GM21786 (cell line): ENCODE measurements at regions not wholly inside any gene's neighbourhood (a gene's known extent, or its start where the extent isn't known, plus 50 kb on each side); places are given as distances from the start of the nearest gene placed in this dataset.

ENCODE experiments used
- ATAC-seq: cut with Tn5 transposase; IDR thresholded peaks from one replicate; pipeline ENCODE4 v1.9.1; 2021; ENCODE audit not compliant: unreplicated experiment

GRCh38 chr19:29420482-29421195, 105.2 kb upstream of the VSTM2B start:
- no peak for ATAC-seq

- no peak for ATAC-seq
Measured at GRCh38 chr19:29421196-29421545, 104.6 kb upstream of the VSTM2B start.

- no peak for ATAC-seq
Measured at GRCh38 chr19:29422047-29422446, 103.7 kb upstream of the VSTM2B start.

- no peak for ATAC-seq
Measured at GRCh38 chr19:29422486-29423085, 103.2 kb upstream of the VSTM2B start.

- ATAC-seq = no peak
Measured at GRCh38 chr19:29428071-29428470, 97.7 kb upstream of the VSTM2B start.

- no peak for ATAC-seq
Measured at GRCh38 chr19:29429021-29429420, 96.8 kb upstream of the VSTM2B start.

- ATAC-seq = no peak
Measured at GRCh38 chr19:29429581-29429980, 96.2 kb upstream of the VSTM2B start.

- no peak for ATAC-seq
Measured at GRCh38 chr19:29431332-29431731, 94.5 kb upstream of the VSTM2B start.

GRCh38 chr19:29432677-29433076, 93.1 kb upstream of the VSTM2B start:
- no peak for ATAC-seq

GRCh38 chr19:29436591-29437103, 89.1 kb upstream of the VSTM2B start:
- no peak for ATAC-seq

GRCh38 chr19:29439021-29439420, 86.8 kb upstream of the VSTM2B start:
- ATAC-seq = no peak

GRCh38 chr19:29439688-29440550, 85.9 kb upstream of the VSTM2B start:
- ATAC-seq = no peak

GRCh38 chr19:29442094-29442493, 83.7 kb upstream of the VSTM2B start:
- ATAC-seq = no peak

GRCh38 chr19:29442910-29443309, 82.9 kb upstream of the VSTM2B start:
- ATAC-seq = no peak

GRCh38 chr19:29445246-29445645, 80.5 kb upstream of the VSTM2B start:
- no peak for ATAC-seq

- ATAC-seq = no peak
Measured at GRCh38 chr19:29446361-29446760, 79.4 kb upstream of the VSTM2B start.

GRCh38 chr19:29448046-29448445, 77.7 kb upstream of the VSTM2B start:
- ATAC-seq = no peak

GRCh38 chr19:29449371-29449770, 76.4 kb upstream of the VSTM2B start:
- ATAC-seq = no peak

GRCh38 chr19:29450306-29450705, 75.5 kb upstream of the VSTM2B start:
- ATAC-seq = no peak

- no peak for ATAC-seq
Measured at GRCh38 chr19:29450812-29451211, 75.0 kb upstream of the VSTM2B start.

GRCh38 chr19:29454109-29454508, 71.7 kb upstream of the VSTM2B start:
- no peak for ATAC-seq

GRCh38 chr19:29457413-29457812, 68.4 kb upstream of the VSTM2B start:
- ATAC-seq = no peak
